ENCODE measurements at regions not wholly inside any gene's neighbourhood (a gene's known extent, or its start where the extent isn't known, plus 50 kb on each side); places are given as distances from the start of the nearest gene placed in this dataset.

- TF ChIP-seq ZNF462 (CRISPR knock-in tag; IDR thresholded peaks at IDR 0.05) = no peak
- no peak for TF ChIP-seq ETS1 (IDR thresholded peaks at IDR 0.05)
- TF ChIP-seq JUNB (IDR thresholded peaks at IDR 0.05; ENCODE audit: unreplicated experiment) = no peak
- TF ChIP-seq NANOG (IDR thresholded peaks at IDR 0.05; ENCODE audit: borderline replicate concordance) = no peak
- TF ChIP-seq STAT1 (IDR thresholded peaks at IDR 0.05; ENCODE audit: unreplicated experiment) = no peak
- TF ChIP-seq EZH2 (IDR thresholded peaks at IDR 0.05; ENCODE audit: low read depth, unreplicated experiment) = no peak
- TF ChIP-seq ZNF331 (CRISPR knock-in tag; IDR thresholded peaks at IDR 0.05; ENCODE audit: low read depth) = no peak
- no peak for TF ChIP-seq ZNF114 (CRISPR knock-in tag; IDR thresholded peaks at IDR 0.05)
- TF ChIP-seq CTCF (conservative IDR thresholded peaks at IDR 0.05; ENCODE audit: low read depth in 2 of 2) = no peak
- no peak for TF ChIP-seq EZH2phosphoT487 (IDR thresholded peaks at IDR 0.05; ENCODE audit: unreplicated experiment)
- no peak for TF ChIP-seq REST (IDR thresholded peaks at IDR 0.05; ENCODE audit: unreplicated experiment)
These were observed 177.1 kb upstream of the PCSK5 start (continued) for GRCh38 chr9:75713335-75713734.
